ENCODE measurements at regions not wholly inside any gene's neighbourhood (a gene's known extent, or its start where the extent isn't known, plus 50 kb on each side); places are given as distances from the start of the nearest gene placed in this dataset.

GRCh38 chrX:120819126-120819525 is 56.5 kb downstream of the CT47B1 start:
- DNase-seq = no peak

- DNase-seq = no peak
Measured at GRCh38 chrX:120813982-120814381, 61.7 kb downstream of the CT47B1 start.

GRCh38 chrX:120801426-120801825 is 74.2 kb downstream of the CT47B1 start:
- no peak for DNase-seq

- DNase-seq = no peak
Measured at GRCh38 chrX:120797188-120797851, 78.3 kb downstream of the CT47B1 start.

GRCh38 chrX:120795301-120795700 is 80.4 kb downstream of the CT47B1 start:
- no peak for DNase-seq

- no peak for DNase-seq
Measured at GRCh38 chrX:120794525-120794975, 81.1 kb downstream of the CT47B1 start.

GRCh38 chrX:120793098-120793497 is 82.6 kb downstream of the CT47B1 start:
- DNase-seq = no peak

- no peak for DNase-seq
Measured at GRCh38 chrX:120791013-120791643, 84.5 kb downstream of the CT47B1 start.

GRCh38 chrX:120790552-120790951 is 85.1 kb downstream of the CT47B1 start:
- DNase-seq = no peak

GRCh38 chrX:120790118-120790517 is 85.5 kb downstream of the CT47B1 start:
- peak; percentile 61 for DNase-seq

GRCh38 chrX:120781403-120781802 is 94.3 kb downstream of the CT47B1 start:
- DNase-seq = no peak

- no peak for DNase-seq
Measured at GRCh38 chrX:120775959-120776358, 99.7 kb downstream of the CT47B1 start.

- DNase-seq = no peak
Measured at GRCh38 chrX:120774606-120775005, 101.1 kb downstream of the CT47B1 start.

- DNase-seq = no peak
Measured at GRCh38 chrX:120773801-120774200, 101.9 kb downstream of the CT47B1 start.

- peak; percentile 59 for DNase-seq
Measured at GRCh38 chrX:120769576-120770341, 105.9 kb downstream of the CT47B1 start.

- no peak for DNase-seq
Measured at GRCh38 chrX:120768681-120769080, 107.0 kb downstream of the CT47B1 start.

- DNase-seq = no peak
Measured at GRCh38 chrX:120768254-120768653, 107.4 kb downstream of the CT47B1 start.

- no peak for DNase-seq
Measured at GRCh38 chrX:120763269-120763668, 112.4 kb downstream of the CT47B1 start.

- no peak for DNase-seq
Measured at GRCh38 chrX:120761810-120762209, 113.9 kb downstream of the CT47B1 start.

- no peak for DNase-seq
Measured at GRCh38 chrX:120759685-120760084, 116.0 kb downstream of the CT47B1 start.

GRCh38 chrX:120755066-120755846 is 120.4 kb downstream of the CT47B1 start:
- DNase-seq = peak; percentile 80

- no peak for DNase-seq
Measured at GRCh38 chrX:120753413-120754251, 122.0 kb downstream of the CT47B1 start.

Data from NCI-H1092 treated with DMSO at 0.1 percent for 48 hours (cell line).